Colonic mucosa (tissue), 4 donors: ENCODE measurements at regions not wholly inside any gene's neighbourhood (a gene's known extent, or its start where the extent isn't known, plus 50 kb on each side); places are given as distances from the start of the nearest gene placed in this dataset.

ENCODE experiments used
- DNase-seq: peaks from one replicate; pipeline ENCODE4 v3.0.0-alpha.2; 2020
- H3K27ac ChIP-seq: fragments of 200-600 bp; one replicate; pipeline ENCODE4 v1.8.0; 2021
- H3K27me3 ChIP-seq: fragments of 200-600 bp; one replicate; pipeline ENCODE4 v1.8.0; 2021
- H3K36me3 ChIP-seq: fragments of 200-600 bp; one replicate; pipeline ENCODE4 v1.8.0; 2021
- H3K4me1 ChIP-seq: fragments of 200-600 bp; one replicate; pipeline ENCODE4 v1.8.0; 2021; ENCODE audit warnings: mild to moderate bottlenecking
- H3K4me3 ChIP-seq: fragments of 200-600 bp; one replicate; pipeline ENCODE4 v1.8.0; 2021
- H3K9ac ChIP-seq, 2 donors: one replicate each; pipeline ENCODE4 v1.7.0; 2013; ENCODE audit warnings: control low read depth in 2 of 2, low read depth in 2 of 2, low read length in 2 of 2
- H3K9me3 ChIP-seq: fragments of 200-600 bp; one replicate; pipeline ENCODE4 v1.8.0; 2021
- intact Hi-C: fragments of 100-400 bp; cut with DNase I; formaldehyde crosslinking; loops from one replicate; pipeline ENCODE4 v1.14.1; 2022
- TF ChIP-seq, protein P1 (sequence below): fragments of 200-600 bp; IDR thresholded peaks from one replicate; pipeline ENCODE4 v1.8.0; 2022; ENCODE audit warnings: antibody characterized with exemption, mild to moderate bottlenecking
- donor health status: healthy.
- donor health status: DM: no; HTN: no; CAD: no.
- donor health status: DM: no; HTN: no; CAD: no.

DNA sequence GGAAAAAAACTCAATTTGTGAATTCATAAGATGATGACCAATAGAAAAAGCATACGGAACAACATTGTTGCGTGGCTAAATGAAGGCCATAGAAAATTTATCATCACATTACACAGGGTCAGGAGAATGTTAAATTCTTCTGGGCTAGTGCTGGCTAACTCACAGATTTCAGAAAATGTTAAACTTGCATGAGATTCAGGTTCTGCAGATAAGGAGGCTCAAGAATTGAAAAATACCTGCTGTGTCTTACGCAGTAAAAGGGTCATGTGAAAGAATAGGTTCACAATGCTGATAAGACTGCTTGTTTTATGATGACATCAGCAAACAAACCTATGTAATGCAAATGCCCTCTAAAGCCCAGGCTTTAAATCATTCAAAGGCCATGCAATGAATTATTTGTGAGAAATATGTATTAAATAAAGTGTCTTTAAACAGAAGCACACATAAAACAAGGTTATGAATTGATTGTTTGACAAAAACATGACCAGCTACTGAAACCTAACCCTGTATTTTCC lies 378.8 kb downstream of the USP25 start:
- no peak overlapping the region for H3K4me3 ChIP-seq
- TF ChIP-seq, protein P1, sequence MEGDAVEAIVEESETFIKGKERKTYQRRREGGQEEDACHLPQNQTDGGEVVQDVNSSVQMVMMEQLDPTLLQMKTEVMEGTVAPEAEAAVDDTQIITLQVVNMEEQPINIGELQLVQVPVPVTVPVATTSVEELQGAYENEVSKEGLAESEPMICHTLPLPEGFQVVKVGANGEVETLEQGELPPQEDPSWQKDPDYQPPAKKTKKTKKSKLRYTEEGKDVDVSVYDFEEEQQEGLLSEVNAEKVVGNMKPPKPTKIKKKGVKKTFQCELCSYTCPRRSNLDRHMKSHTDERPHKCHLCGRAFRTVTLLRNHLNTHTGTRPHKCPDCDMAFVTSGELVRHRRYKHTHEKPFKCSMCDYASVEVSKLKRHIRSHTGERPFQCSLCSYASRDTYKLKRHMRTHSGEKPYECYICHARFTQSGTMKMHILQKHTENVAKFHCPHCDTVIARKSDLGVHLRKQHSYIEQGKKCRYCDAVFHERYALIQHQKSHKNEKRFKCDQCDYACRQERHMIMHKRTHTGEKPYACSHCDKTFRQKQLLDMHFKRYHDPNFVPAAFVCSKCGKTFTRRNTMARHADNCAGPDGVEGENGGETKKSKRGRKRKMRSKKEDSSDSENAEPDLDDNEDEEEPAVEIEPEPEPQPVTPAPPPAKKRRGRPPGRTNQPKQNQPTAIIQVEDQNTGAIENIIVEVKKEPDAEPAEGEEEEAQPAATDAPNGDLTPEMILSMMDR: no peak
- H3K27me3 ChIP-seq: no peaks in the 10 kb centered on the region
- no peak overlapping the region for H3K9ac ChIP-seq
- intact Hi-C loops: no loop called here
- no peaks in the 10 kb centered on the region for H3K9me3 ChIP-seq
- no peak for DNase-seq
- no peak overlapping the region for H3K27ac ChIP-seq
- H3K4me1 ChIP-seq: no peaks in the 10 kb centered on the region
- H3K36me3 ChIP-seq: no peaks in the 10 kb centered on the region

DNA sequence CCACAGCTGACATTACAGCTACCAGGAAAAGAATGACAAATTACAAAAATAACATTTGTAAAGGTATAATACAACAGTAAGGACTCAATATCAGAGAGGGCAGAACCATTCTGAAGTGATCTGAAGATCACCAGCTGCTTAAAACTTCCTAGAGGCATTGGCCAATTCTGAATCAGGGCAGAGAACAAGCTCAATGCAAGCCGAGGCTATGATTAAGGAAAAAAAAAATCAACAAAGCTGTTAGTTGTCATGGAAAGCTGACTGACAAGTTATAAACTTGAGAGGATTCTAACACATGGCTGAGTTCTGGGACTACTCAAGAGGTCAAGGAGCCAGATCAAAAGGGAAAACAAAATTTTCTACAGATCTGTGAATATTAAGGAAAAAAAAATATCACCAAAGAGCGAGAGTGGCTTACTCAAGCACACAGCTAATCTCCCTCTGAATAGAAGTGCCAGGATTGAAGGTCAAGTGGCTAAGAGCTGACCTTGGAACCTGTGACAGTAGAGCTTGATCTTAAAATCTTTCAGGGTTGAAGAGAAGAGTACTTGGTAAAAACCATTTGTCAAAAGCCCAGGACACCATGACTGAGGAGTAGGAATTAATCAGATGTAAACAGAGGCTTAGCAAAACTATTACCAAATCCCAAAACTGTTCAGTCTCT lies 383.4 kb downstream of the USP25 start:
- no peak overlapping the region for H3K4me3 ChIP-seq
- DNase-seq: peak; percentile 29

DNA sequence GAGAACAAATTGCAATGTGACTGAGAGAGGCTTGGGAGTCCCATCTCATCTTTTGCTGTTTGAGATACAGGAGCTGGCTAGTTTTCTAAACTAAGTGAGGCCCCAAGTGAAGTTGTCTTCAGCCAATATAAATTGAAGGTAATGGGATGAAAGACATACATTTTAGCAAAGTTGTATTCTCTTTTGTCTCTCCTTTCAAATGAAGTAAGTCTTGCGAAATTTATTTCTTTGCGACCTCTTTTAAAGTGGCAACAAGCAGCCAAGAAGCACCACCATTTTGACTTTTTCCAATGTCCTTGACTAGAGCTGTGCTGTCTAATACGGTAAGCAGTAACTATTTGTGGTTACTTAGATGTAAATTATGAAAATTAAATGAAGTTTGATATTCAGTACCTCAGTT lies 385.7 kb downstream of the USP25 start:
- H3K4me1 ChIP-seq: no peaks in the 10 kb centered on the region
- H3K4me3 ChIP-seq: no peak overlapping the region
- H3K27ac ChIP-seq: no peak overlapping the region
- no peaks in the 10 kb centered on the region for H3K36me3 ChIP-seq
- intact Hi-C loops: no loop called here
- TF ChIP-seq, protein P1: no peak
- no peaks in the 10 kb centered on the region for H3K9me3 ChIP-seq
- H3K9ac ChIP-seq: no peak overlapping the region
- no peaks in the 10 kb centered on the region for H3K27me3 ChIP-seq
- DNase-seq: no peak

More for the DNA sequence above, 383.4 kb downstream of the USP25 start:
- Histone ChIP-seq H3K9ac (no peak overlapping the region), H3K9me3 (no peaks in the 10 kb centered on the region), H3K27me3 (no peaks in the 10 kb centered on the region), H3K27ac (no peak overlapping the region), H3K4me1 (no peaks in the 10 kb centered on the region), H3K36me3 (no peaks in the 10 kb centered on the region)
- intact Hi-C loops: no loop called here
- TF ChIP-seq, protein P1: no peak

DNA sequence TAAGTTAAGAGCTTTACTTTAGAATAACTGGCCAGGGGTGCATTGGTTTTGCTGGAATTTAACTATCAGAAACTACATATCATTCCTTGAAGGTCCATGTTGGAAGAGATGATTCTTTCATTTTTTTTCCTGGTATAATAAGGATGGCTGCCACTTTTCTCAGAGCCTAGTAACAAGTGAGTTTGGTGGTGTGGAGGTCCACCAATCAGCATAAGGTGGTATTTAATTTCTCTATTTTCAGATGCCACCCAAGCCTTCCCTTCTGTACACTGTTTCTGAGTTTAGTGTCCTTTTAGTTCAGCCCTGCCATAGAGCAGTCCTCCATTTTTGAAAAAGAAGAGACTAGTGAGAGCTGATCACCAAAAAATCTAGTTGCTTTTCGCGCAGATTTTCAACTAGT lies 386.3 kb downstream of the USP25 start:
- Histone ChIP-seq H3K27ac (no peak overlapping the region), H3K9ac (no peak overlapping the region), H3K4me3 (no peak overlapping the region), H3K27me3 (no peaks in the 10 kb centered on the region), H3K36me3 (no peaks in the 10 kb centered on the region), H3K4me1 (no peaks in the 10 kb centered on the region), H3K9me3 (no peaks in the 10 kb centered on the region)
- TF ChIP-seq, protein P1: no peak
- intact Hi-C loops: no loop called here
- DNase-seq: no peak

DNA sequence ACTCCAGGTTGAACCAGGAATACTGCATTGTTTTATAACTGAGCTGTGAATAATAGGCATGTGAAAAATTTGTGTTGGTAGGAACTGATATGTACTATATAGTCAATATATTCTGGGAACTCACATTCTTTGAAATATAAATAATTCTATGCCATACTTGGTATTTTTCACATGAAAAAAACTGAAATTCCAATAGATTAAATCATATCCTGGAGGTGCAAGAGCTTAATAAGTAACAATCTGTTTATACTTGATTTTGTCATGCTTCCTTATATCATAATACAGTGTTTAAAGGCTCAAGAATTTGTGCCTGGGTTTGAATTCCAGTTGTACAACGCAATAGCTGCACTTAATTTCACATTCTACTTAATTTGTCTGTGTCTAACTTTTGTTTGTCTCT lies 387.0 kb downstream of the USP25 start:
- no peak for DNase-seq
- TF ChIP-seq, protein P1: no peak
- no peaks in the 10 kb centered on the region for H3K9me3 ChIP-seq
- no peaks in the 10 kb centered on the region for H3K36me3 ChIP-seq
- intact Hi-C loops: no loop called here
- no peak overlapping the region for H3K27ac ChIP-seq
- H3K27me3 ChIP-seq: no peaks in the 10 kb centered on the region
- H3K4me3 ChIP-seq: no peak overlapping the region
- H3K9ac ChIP-seq: no peak overlapping the region
- H3K4me1 ChIP-seq: no peaks in the 10 kb centered on the region
